ENCODE measurements at regions not wholly inside any gene's neighbourhood (a gene's known extent, or its start where the extent isn't known, plus 50 kb on each side); places are given as distances from the start of the nearest gene placed in this dataset.

- no peak for DNase-seq (ENCODE audit: low spot score)
These were observed 1314.9 kb upstream of the CDH6 start for GRCh38 chr5:29878599-29878998.

GRCh38 chr5:29867155-29867554 lies 1326.3 kb upstream of the CDH6 start:
- no peak for DNase-seq (ENCODE audit: low spot score)

GRCh38 chr5:29853711-29854220 lies 1339.7 kb upstream of the CDH6 start:
- no peak for DNase-seq (ENCODE audit: low spot score)

- no peak for DNase-seq (ENCODE audit: low spot score)
These were observed 1341.2 kb upstream of the CDH6 start for GRCh38 chr5:29852329-29852728.

GRCh38 chr5:29845206-29845605 lies 1348.3 kb upstream of the CDH6 start:
- no peak for DNase-seq (ENCODE audit: low spot score)

GRCh38 chr5:29833394-29833793 lies 1360.1 kb upstream of the CDH6 start:
- no peak for DNase-seq (ENCODE audit: low spot score)

- DNase-seq (ENCODE audit: low spot score) = no peak
These were observed 1371.0 kb upstream of the CDH6 start for GRCh38 chr5:29822521-29822920.

- peak; percentile 0 for DNase-seq (ENCODE audit: low spot score)
These were observed 1381.4 kb upstream of the CDH6 start for GRCh38 chr5:29811914-29812679.

- no peak for DNase-seq (ENCODE audit: low spot score)
These were observed 1387.7 kb upstream of the CDH6 start for GRCh38 chr5:29805804-29806203.

- no peak for DNase-seq (ENCODE audit: low spot score)
These were observed 1392.7 kb upstream of the CDH6 start for GRCh38 chr5:29800752-29801151.

- DNase-seq (ENCODE audit: low spot score) = no peak
These were observed 1397.5 kb upstream of the CDH6 start for GRCh38 chr5:29796013-29796412.

- no peak for DNase-seq (ENCODE audit: low spot score)
These were observed 1398.3 kb upstream of the CDH6 start for GRCh38 chr5:29795096-29795652.

GRCh38 chr5:29794141-29794787 lies 1399.2 kb upstream of the CDH6 start:
- DNase-seq (ENCODE audit: low spot score) = no peak

- no peak for DNase-seq (ENCODE audit: low spot score)
These were observed 1403.2 kb upstream of the CDH6 start for GRCh38 chr5:29790281-29790680.

- DNase-seq (ENCODE audit: low spot score) = no peak
These were observed 1413.1 kb upstream of the CDH6 start for GRCh38 chr5:29780401-29780800.

GRCh38 chr5:29779141-29779540 lies 1414.3 kb upstream of the CDH6 start:
- DNase-seq (ENCODE audit: low spot score) = no peak

- DNase-seq (ENCODE audit: low spot score) = no peak
These were observed 1416.1 kb upstream of the CDH6 start for GRCh38 chr5:29777373-29777772.

- no peak for DNase-seq (ENCODE audit: low spot score)
These were observed 1422.5 kb upstream of the CDH6 start for GRCh38 chr5:29770936-29771335.

GRCh38 chr5:29769474-29769873 lies 1424.0 kb upstream of the CDH6 start:
- DNase-seq (ENCODE audit: low spot score) = no peak

- peak; percentile 24 for DNase-seq (ENCODE audit: low spot score)
These were observed 1434.5 kb upstream of the CDH6 start for GRCh38 chr5:29758986-29759421.

GRCh38 chr5:29750453-29750852 lies 1443.0 kb upstream of the CDH6 start:
- no peak for DNase-seq (ENCODE audit: low spot score)

- no peak for DNase-seq (ENCODE audit: low spot score)
These were observed 1448.9 kb upstream of the CDH6 start for GRCh38 chr5:29744618-29745017.

GRCh38 chr5:29720954-29721353 lies 1472.5 kb upstream of the CDH6 start:
- DNase-seq (ENCODE audit: low spot score) = no peak
